ENCODE measurements at regions not wholly inside any gene's neighbourhood (a gene's known extent, or its start where the extent isn't known, plus 50 kb on each side); places are given as distances from the start of the nearest gene placed in this dataset.

GRCh38 chr10:61600399-61600798, 62.3 kb upstream of the CABCOCO1 start:
- TF ChIP-seq CTCF (IDR thresholded peaks at IDR 0.05) (no peak), EP300 (IDR thresholded peaks at IDR 0.05) (no peak), POLR2A (IDR thresholded peaks at IDR 0.05) (no peak)
